ENCODE measurements at regions not wholly inside any gene's neighbourhood (a gene's known extent, or its start where the extent isn't known, plus 50 kb on each side); places are given as distances from the start of the nearest gene placed in this dataset.

- H3K27ac Mint-ChIP-seq = no peak overlapping the region
- intact Hi-C loops (cut with DNase I, micrococcal nuclease) = no loop called here
- ATAC-seq (ENCODE audit: poor library complexity) = no peak
- H3K27ac ChIP-seq (ENCODE audit: low read depth in 1 of 2, low read length in 2 of 2) = no peak overlapping the region
- TF ChIP-seq CTCF (IDR thresholded peaks at IDR 0.05) = no peak
- H3K9me3 Mint-ChIP-seq = no peaks in the 10 kb centered on the region
- no peak overlapping the region for H3K4me3 Mint-ChIP-seq
- no peaks in the 10 kb centered on the region for H3K27me3 ChIP-seq (ENCODE audit: control insufficient read depth in 1 of 2, insufficient read depth in 2 of 2, low read length in 2 of 2)
- peaks cover 9% of the 10 kb centered on the region for H3K27me3 Mint-ChIP-seq
- CTCF ChIA-PET = no interaction called here
- no peaks in the 10 kb centered on the region for H3K36me3 ChIP-seq (ENCODE audit: insufficient read depth, low read length)
- POLR2A ChIA-PET = no interaction called here
- no peak for DNase-seq
- no peaks in the 10 kb centered on the region for H3K36me3 Mint-ChIP-seq (ENCODE audit: low read depth)
- H3K4me3 ChIP-seq (ENCODE audit: low read length) = no peak overlapping the region
- H3K9me3 ChIP-seq (ENCODE audit: control insufficient read depth in 1 of 2, insufficient read depth in 1 of 2, low read length in 2 of 2) = no peaks in the 10 kb centered on the region
- H3K4me1 ChIP-seq (ENCODE audit: insufficient read depth, low read length) = no peaks in the 10 kb centered on the region
- no peaks in the 10 kb centered on the region for H3K4me1 Mint-ChIP-seq (ENCODE audit: low read depth)
These were observed 106.3 kb downstream of the MYCN start for GRCh38 chr2:16046649-16047048.

- ChIA-PET POLR2A (no interaction called here), CTCF (no interaction called here)
- Mint-ChIP-seq H3K4me1 (ENCODE audit: low read depth) (no peaks in the 10 kb centered on the region), H3K9me3 (no peaks in the 10 kb centered on the region), H3K4me3 (no peak overlapping the region), H3K27me3 (peaks cover 12% of the 10 kb centered on the region), H3K36me3 (ENCODE audit: low read depth) (no peaks in the 10 kb centered on the region), H3K27ac (no peak overlapping the region)
- intact Hi-C loops (cut with DNase I, micrococcal nuclease) = no loop called here
- Histone ChIP-seq H3K9me3 (ENCODE audit: control insufficient read depth in 1 of 2, insufficient read depth in 1 of 2, low read length in 2 of 2) (no peaks in the 10 kb centered on the region), H3K27me3 (ENCODE audit: control insufficient read depth in 1 of 2, insufficient read depth in 2 of 2, low read length in 2 of 2) (no peaks in the 10 kb centered on the region), H3K27ac (ENCODE audit: low read depth in 1 of 2, low read length in 2 of 2) (no peak overlapping the region), H3K36me3 (ENCODE audit: insufficient read depth, low read length) (no peaks in the 10 kb centered on the region), H3K4me1 (ENCODE audit: insufficient read depth, low read length) (no peaks in the 10 kb centered on the region), H3K4me3 (ENCODE audit: low read length) (no peak overlapping the region)
- no peak for TF ChIP-seq CTCF (IDR thresholded peaks at IDR 0.05)
- no peak for ATAC-seq (ENCODE audit: poor library complexity)
- no peak for DNase-seq
These were observed 105.5 kb downstream of the MYCN start for GRCh38 chr2:16045653-16046352.

GRCh38 chr2:16044946-16045456 lies 104.7 kb downstream of the MYCN start:
- H3K9me3 Mint-ChIP-seq = no peaks in the 10 kb centered on the region
- DNase-seq = no peak
- Histone ChIP-seq H3K4me3 (ENCODE audit: low read length) (no peak overlapping the region), H3K27me3 (ENCODE audit: control insufficient read depth in 1 of 2, insufficient read depth in 2 of 2, low read length in 2 of 2) (no peaks in the 10 kb centered on the region), H3K36me3 (ENCODE audit: insufficient read depth, low read length) (no peaks in the 10 kb centered on the region), H3K4me1 (ENCODE audit: insufficient read depth, low read length) (no peaks in the 10 kb centered on the region), H3K9me3 (ENCODE audit: control insufficient read depth in 1 of 2, insufficient read depth in 1 of 2, low read length in 2 of 2) (no peaks in the 10 kb centered on the region), H3K27ac (ENCODE audit: low read depth in 1 of 2, low read length in 2 of 2) (no peak overlapping the region)
- no peaks in the 10 kb centered on the region for H3K4me1 Mint-ChIP-seq (ENCODE audit: low read depth)
- H3K27me3 Mint-ChIP-seq = peaks cover 12% of the 10 kb centered on the region
- no peak for TF ChIP-seq CTCF (IDR thresholded peaks at IDR 0.05)
- POLR2A ChIA-PET = no interaction called here
- no peak overlapping the region for H3K4me3 Mint-ChIP-seq
- ATAC-seq (ENCODE audit: poor library complexity) = no peak
- CTCF ChIA-PET = no interaction called here
- H3K27ac Mint-ChIP-seq = no peak overlapping the region
- no peaks in the 10 kb centered on the region for H3K36me3 Mint-ChIP-seq (ENCODE audit: low read depth)
- intact Hi-C loops (cut with DNase I, micrococcal nuclease) = no loop called here
